B cell (primary cell): ENCODE measurements at regions not wholly inside any gene's neighbourhood (a gene's known extent, or its start where the extent isn't known, plus 50 kb on each side); places are given as distances from the start of the nearest gene placed in this dataset.

Source experiments
- EZH2 ChIP-seq: IDR thresholded peaks from 2 replicates; pipeline ENCODE4 v1.6.1; 2012; ENCODE audit warnings: borderline replicate concordance, low read depth, mild to moderate bottlenecking, moderate library complexity, low read length; ENCODE audit not compliant: insufficient read depth, poor library complexity, severe bottlenecking
- TF ChIP-seq, protein P1 (sequence below): fragments of 200-600 bp; IDR thresholded peaks from one replicate; pipeline ENCODE4 v1.8.0; 2022; ENCODE audit warnings: antibody characterized with exemption, mild to moderate bottlenecking

GRCh38 chr7:24130631-24131030 lies 153.4 kb upstream of the NPY start:
- TF ChIP-seq, protein P1, sequence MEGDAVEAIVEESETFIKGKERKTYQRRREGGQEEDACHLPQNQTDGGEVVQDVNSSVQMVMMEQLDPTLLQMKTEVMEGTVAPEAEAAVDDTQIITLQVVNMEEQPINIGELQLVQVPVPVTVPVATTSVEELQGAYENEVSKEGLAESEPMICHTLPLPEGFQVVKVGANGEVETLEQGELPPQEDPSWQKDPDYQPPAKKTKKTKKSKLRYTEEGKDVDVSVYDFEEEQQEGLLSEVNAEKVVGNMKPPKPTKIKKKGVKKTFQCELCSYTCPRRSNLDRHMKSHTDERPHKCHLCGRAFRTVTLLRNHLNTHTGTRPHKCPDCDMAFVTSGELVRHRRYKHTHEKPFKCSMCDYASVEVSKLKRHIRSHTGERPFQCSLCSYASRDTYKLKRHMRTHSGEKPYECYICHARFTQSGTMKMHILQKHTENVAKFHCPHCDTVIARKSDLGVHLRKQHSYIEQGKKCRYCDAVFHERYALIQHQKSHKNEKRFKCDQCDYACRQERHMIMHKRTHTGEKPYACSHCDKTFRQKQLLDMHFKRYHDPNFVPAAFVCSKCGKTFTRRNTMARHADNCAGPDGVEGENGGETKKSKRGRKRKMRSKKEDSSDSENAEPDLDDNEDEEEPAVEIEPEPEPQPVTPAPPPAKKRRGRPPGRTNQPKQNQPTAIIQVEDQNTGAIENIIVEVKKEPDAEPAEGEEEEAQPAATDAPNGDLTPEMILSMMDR: no peak
- no peak for TF ChIP-seq EZH2
